ENCODE measurements at regions not wholly inside any gene's neighbourhood (a gene's known extent, or its start where the extent isn't known, plus 50 kb on each side); places are given as distances from the start of the nearest gene placed in this dataset.

GRCh38 chr4:126071346-126072333 is 756.9 kb downstream of the FAT4 start:
- Histone ChIP-seq H3K79me2 (ENCODE audit: insufficient read depth, low read length) (no peaks in the 10 kb centered on the region), H3K27ac (ENCODE audit: low read length) (no peak overlapping the region), H3K9me3 (ENCODE audit: insufficient read depth, low read length, severe bottlenecking) (no peaks in the 10 kb centered on the region), H3K4me3 (ENCODE audit: low read depth in 1 of 2, low read length in 2 of 2) (no peak overlapping the region), H3K27me3 (ENCODE audit: insufficient read depth, low read length, poor library complexity) (no peaks in the 10 kb centered on the region), H3K4me2 (ENCODE audit: insufficient read depth, low read length) (no peak overlapping the region), H2AFZ (ENCODE audit: low read depth, low read length) (no peak overlapping the region), H3K4me1 (ENCODE audit: insufficient read depth, low read length) (no peaks in the 10 kb centered on the region), H4K20me1 (ENCODE audit: insufficient read depth, low read length) (no peaks in the 10 kb centered on the region), H3K36me3 (ENCODE audit: insufficient read depth, low read length) (no peaks in the 10 kb centered on the region), H3K9ac (ENCODE audit: low read depth, low read length) (no peak overlapping the region)
- TF ChIP-seq EZH2 (IDR thresholded peaks at IDR 0.05; ENCODE audit: borderline replicate concordance, low read depth, low read length, severe bottlenecking), result no peak
- TF ChIP-seq, protein P1, sequence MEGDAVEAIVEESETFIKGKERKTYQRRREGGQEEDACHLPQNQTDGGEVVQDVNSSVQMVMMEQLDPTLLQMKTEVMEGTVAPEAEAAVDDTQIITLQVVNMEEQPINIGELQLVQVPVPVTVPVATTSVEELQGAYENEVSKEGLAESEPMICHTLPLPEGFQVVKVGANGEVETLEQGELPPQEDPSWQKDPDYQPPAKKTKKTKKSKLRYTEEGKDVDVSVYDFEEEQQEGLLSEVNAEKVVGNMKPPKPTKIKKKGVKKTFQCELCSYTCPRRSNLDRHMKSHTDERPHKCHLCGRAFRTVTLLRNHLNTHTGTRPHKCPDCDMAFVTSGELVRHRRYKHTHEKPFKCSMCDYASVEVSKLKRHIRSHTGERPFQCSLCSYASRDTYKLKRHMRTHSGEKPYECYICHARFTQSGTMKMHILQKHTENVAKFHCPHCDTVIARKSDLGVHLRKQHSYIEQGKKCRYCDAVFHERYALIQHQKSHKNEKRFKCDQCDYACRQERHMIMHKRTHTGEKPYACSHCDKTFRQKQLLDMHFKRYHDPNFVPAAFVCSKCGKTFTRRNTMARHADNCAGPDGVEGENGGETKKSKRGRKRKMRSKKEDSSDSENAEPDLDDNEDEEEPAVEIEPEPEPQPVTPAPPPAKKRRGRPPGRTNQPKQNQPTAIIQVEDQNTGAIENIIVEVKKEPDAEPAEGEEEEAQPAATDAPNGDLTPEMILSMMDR (IDR thresholded peaks at IDR 0.05; ENCODE audit: borderline replicate concordance, extremely low read depth, low read length, poor library complexity, severe bottlenecking), result no peak
- no peak for ATAC-seq (ENCODE audit: insufficient read depth, low read depth)
- DNase-seq, result no peak

DNA sequence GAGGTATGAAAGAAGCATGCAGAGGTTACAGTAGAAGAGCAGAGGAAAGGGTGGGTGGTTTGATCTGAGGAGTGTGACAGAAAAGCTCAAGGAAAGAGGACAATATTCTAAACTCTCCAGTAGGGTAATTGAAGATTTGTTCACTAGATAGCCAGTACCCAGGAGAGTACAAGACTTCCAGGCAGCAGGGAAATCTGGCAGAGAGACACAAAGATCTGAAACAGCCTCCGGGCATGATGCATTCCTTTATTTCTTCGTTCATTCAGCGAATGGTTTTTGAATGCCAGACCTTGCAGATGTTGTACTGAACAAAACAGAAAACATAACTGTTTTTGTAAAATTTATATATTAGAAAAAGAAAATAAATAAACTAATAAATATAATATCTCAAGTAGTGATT is 766.6 kb downstream of the FAT4 start:
- Histone ChIP-seq H3K27ac (ENCODE audit: low read length) (no peak overlapping the region), H2AFZ (ENCODE audit: low read depth, low read length) (no peak overlapping the region), H3K9ac (ENCODE audit: low read depth, low read length) (no peak overlapping the region), H3K4me2 (ENCODE audit: insufficient read depth, low read length) (no peak overlapping the region), H3K79me2 (ENCODE audit: insufficient read depth, low read length) (no peaks in the 10 kb centered on the region), H3K36me3 (ENCODE audit: insufficient read depth, low read length) (no peaks in the 10 kb centered on the region), H3K4me3 (ENCODE audit: low read depth in 1 of 2, low read length in 2 of 2) (no peak overlapping the region), H4K20me1 (ENCODE audit: insufficient read depth, low read length) (no peaks in the 10 kb centered on the region), H3K4me1 (ENCODE audit: insufficient read depth, low read length) (no peaks in the 10 kb centered on the region), H3K9me3 (ENCODE audit: insufficient read depth, low read length, severe bottlenecking) (no peaks in the 10 kb centered on the region), H3K27me3 (ENCODE audit: insufficient read depth, low read length, poor library complexity) (no peaks in the 10 kb centered on the region)
- no peak for DNase-seq
- no peak for ATAC-seq (ENCODE audit: insufficient read depth, low read depth)
- TF ChIP-seq, protein P1 (IDR thresholded peaks at IDR 0.05; ENCODE audit: borderline replicate concordance, extremely low read depth, low read length, poor library complexity, severe bottlenecking), result no peak
- TF ChIP-seq EZH2 (IDR thresholded peaks at IDR 0.05; ENCODE audit: borderline replicate concordance, low read depth, low read length, severe bottlenecking), result no peak

GRCh38 chr4:126086041-126086440 is 771.3 kb downstream of the FAT4 start:
- no peaks in the 10 kb centered on the region for H3K36me3 ChIP-seq (ENCODE audit: insufficient read depth, low read length)
- ATAC-seq (ENCODE audit: insufficient read depth, low read depth) (no peak), DNase-seq (no peak)
- H3K4me1 ChIP-seq (ENCODE audit: insufficient read depth, low read length), result no peaks in the 10 kb centered on the region
- no peaks in the 10 kb centered on the region for H3K9me3 ChIP-seq (ENCODE audit: insufficient read depth, low read length, severe bottlenecking)
- no peaks in the 10 kb centered on the region for H3K27me3 ChIP-seq (ENCODE audit: insufficient read depth, low read length, poor library complexity)
- H3K4me2 ChIP-seq (ENCODE audit: insufficient read depth, low read length), result no peak overlapping the region
- TF ChIP-seq, protein P1 (IDR thresholded peaks at IDR 0.05; ENCODE audit: borderline replicate concordance, extremely low read depth, low read length, poor library complexity, severe bottlenecking), result no peak
- no peak for TF ChIP-seq EZH2 (IDR thresholded peaks at IDR 0.05; ENCODE audit: borderline replicate concordance, low read depth, low read length, severe bottlenecking)
- H4K20me1 ChIP-seq (ENCODE audit: insufficient read depth, low read length), result no peaks in the 10 kb centered on the region
- H3K27ac ChIP-seq (ENCODE audit: low read length), result no peak overlapping the region
- H3K9ac ChIP-seq (ENCODE audit: low read depth, low read length), result no peak overlapping the region
- no peaks in the 10 kb centered on the region for H3K79me2 ChIP-seq (ENCODE audit: insufficient read depth, low read length)
- H3K4me3 ChIP-seq (ENCODE audit: low read depth in 1 of 2, low read length in 2 of 2), result no peak overlapping the region
- no peak overlapping the region for H2AFZ ChIP-seq (ENCODE audit: low read depth, low read length)
